ENCODE measurements at regions not wholly inside any gene's neighbourhood (a gene's known extent, or its start where the extent isn't known, plus 50 kb on each side); places are given as distances from the start of the nearest gene placed in this dataset.

DNA sequence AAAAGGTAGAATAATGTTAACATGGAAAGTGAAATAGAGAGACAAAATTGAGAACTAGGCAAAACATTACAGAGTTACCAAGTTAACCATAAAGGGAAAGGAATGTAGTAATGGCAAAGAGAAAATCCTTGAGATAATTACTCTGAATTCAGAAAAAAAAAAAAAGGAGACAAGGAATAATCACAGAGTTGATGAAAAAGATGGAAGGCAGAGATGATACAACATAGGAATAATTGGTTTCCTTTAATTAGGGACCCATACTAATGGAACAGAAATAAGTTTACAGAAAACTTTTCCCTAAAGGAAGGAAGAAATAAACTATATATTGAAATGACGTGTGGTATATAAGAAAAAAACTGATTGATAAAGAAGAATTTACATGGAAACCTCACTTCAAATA lies 254.1 kb upstream of the FBXL7 start:
- no peaks in the 10 kb centered on the region; the same call in 1 of the 2 replicates for H3K9me3 ChIP-seq (replicated peaks; ENCODE audit: control insufficient read depth, insufficient read depth, low read depth, low read length)
- H3K4me1 ChIP-seq (replicated peaks in 1 of 2; ENCODE audit: control insufficient read depth in 2 of 2, insufficient read depth in 2 of 2, low read length in 2 of 2), result no peaks in the 10 kb centered on the region
- no peaks in the 10 kb centered on the region for H3K36me3 ChIP-seq (ENCODE audit: control insufficient read depth, insufficient read depth, low read length)
- H4K20me1 ChIP-seq (replicated peaks; ENCODE audit: control insufficient read depth, insufficient read depth, low read length), result no peaks in the 10 kb centered on the region
- no peak overlapping the region for H3K9ac ChIP-seq (ENCODE audit: insufficient read depth in 1 of 2, low read depth in 2 of 2, low read length in 2 of 2)
- TF ChIP-seq HNRNPL (IDR thresholded peaks at IDR 0.05; ENCODE audit: low read depth, low read length) (no peak), NFRKB (IDR thresholded peaks at IDR 0.05; ENCODE audit: low read depth) (no peak), ZNF79 (CRISPR knock-in tag; IDR thresholded peaks at IDR 0.05; ENCODE audit: low read depth) (no peak), HCFC1 (IDR thresholded peaks at IDR 0.05; ENCODE audit: low read depth, low read length) (no peak), HMGN3 (IDR thresholded peaks at IDR 0.05; ENCODE audit: borderline replicate concordance, extremely low read depth, insufficient read length, low read depth, low read length) (no peak), STAT5B (CRISPR knock-in tag; IDR thresholded peaks at IDR 0.05) (no peak), STAG1 (CRISPR knock-in tag; IDR thresholded peaks at IDR 0.05; ENCODE audit: borderline replicate concordance) (no peak), PHF21A (IDR thresholded peaks at IDR 0.05; ENCODE audit: borderline replicate concordance, low read depth) (no peak), ZSCAN32 (CRISPR knock-in tag; IDR thresholded peaks at IDR 0.05) (no peak), ZKSCAN8 (CRISPR knock-in tag; IDR thresholded peaks at IDR 0.05) (no peak), PRDM10 (IDR thresholded peaks at IDR 0.05; ENCODE audit: partially characterized antibody) (no peak), BDP1 (IDR thresholded peaks at IDR 0.05; ENCODE audit: insufficient read depth, insufficient read length) (no peak)
- TF ChIP-seq, protein P1, sequence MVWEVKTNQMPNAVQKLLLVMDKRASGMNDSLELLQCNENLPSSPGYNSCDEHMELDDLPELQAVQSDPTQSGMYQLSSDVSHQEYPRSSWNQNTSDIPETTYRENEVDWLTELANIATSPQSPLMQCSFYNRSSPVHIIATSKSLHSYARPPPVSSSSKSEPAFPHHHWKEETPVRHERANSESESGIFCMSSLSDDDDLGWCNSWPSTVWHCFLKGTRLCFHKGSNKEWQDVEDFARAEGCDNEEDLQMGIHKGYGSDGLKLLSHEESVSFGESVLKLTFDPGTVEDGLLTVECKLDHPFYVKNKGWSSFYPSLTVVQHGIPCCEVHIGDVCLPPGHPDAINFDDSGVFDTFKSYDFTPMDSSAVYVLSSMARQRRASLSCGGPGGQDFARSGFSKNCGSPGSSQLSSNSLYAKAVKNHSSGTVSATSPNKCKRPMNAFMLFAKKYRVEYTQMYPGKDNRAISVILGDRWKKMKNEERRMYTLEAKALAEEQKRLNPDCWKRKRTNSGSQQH (CRISPR knock-in tag; IDR thresholded peaks at IDR 0.05), result no peak
- TF ChIP-seq, protein P2, sequence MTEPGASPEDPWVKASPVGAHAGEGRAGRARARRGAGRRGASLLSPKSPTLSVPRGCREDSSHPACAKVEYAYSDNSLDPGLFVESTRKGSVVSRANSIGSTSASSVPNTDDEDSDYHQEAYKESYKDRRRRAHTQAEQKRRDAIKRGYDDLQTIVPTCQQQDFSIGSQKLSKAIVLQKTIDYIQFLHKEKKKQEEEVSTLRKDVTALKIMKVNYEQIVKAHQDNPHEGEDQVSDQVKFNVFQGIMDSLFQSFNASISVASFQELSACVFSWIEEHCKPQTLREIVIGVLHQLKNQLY (CRISPR knock-in tag; conservative IDR thresholded peaks at IDR 0.05), result no peak
- TF ChIP-seq, protein P3, sequence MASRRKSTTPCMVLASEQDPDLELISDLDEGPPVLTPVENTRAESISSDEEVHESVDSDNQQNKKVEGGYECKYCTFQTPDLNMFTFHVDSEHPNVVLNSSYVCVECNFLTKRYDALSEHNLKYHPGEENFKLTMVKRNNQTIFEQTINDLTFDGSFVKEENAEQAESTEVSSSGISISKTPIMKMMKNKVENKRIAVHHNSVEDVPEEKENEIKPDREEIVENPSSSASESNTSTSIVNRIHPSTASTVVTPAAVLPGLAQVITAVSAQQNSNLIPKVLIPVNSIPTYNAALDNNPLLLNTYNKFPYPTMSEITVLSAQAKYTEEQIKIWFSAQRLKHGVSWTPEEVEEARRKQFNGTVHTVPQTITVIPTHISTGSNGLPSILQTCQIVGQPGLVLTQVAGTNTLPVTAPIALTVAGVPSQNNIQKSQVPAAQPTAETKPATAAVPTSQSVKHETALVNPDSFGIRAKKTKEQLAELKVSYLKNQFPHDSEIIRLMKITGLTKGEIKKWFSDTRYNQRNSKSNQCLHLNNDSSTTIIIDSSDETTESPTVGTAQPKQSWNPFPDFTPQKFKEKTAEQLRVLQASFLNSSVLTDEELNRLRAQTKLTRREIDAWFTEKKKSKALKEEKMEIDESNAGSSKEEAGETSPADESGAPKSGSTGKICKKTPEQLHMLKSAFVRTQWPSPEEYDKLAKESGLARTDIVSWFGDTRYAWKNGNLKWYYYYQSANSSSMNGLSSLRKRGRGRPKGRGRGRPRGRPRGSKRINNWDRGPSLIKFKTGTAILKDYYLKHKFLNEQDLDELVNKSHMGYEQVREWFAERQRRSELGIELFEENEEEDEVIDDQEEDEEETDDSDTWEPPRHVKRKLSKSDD (conservative IDR thresholded peaks at IDR 0.05; ENCODE audit: low read length), result no peak
- intact Hi-C loops (cut with micrococcal nuclease) (no loop called here), in situ Hi-C loops (cut with MboI) (no loop called here)
- H2AFZ ChIP-seq (ENCODE audit: low read depth, low read length), result no peak overlapping the region
- no peak overlapping the region for H3K4me2 ChIP-seq (ENCODE audit: insufficient read depth, low read length)
- POLR2A ChIA-PET, result no interaction called here
- BruUV-seq (replicated peaks), result no TSS peak
- CTCF ChIA-PET (ENCODE audit: low intra/inter-chr PET ratio), result no interaction called here
- H3K27ac ChIP-seq (ENCODE audit: extremely low read depth, low read depth, low read length), result no peak overlapping the region
- H3K79me2 ChIP-seq (ENCODE audit: control insufficient read depth, insufficient read depth, low read length), result no peaks in the 10 kb centered on the region
- no peak for ATAC-seq
- FAIRE-seq, result no peak
- WGBS (ENCODE audit: insufficient coverage, low coverage, missing lambda C conversion rate), result 0% methylated on average over 1 of the region's 1 CpG
- no peaks in the 10 kb centered on the region for H3K27me3 ChIP-seq (ENCODE audit: control insufficient read depth in 2 of 2, insufficient read depth in 2 of 2, low read length in 2 of 2)
- DNase-seq (ENCODE audit: extremely low read depth in 1 of 4, low spot score in 3 of 4), result no peak
- H3K9me1 ChIP-seq (ENCODE audit: control insufficient read depth, insufficient read depth, low read length), result no peaks in the 10 kb centered on the region
- no peak overlapping the region for H3K4me3 ChIP-seq

All from K562 (cell line).